ENCODE measurements at regions not wholly inside any gene's neighbourhood (a gene's known extent, or its start where the extent isn't known, plus 50 kb on each side); places are given as distances from the start of the nearest gene placed in this dataset.
A peak's percentile ranks its signal among the peaks of the same experiment; 100 is the strongest.

GRCh38 chr13:88802886-88803285 is 1131.7 kb downstream of the SLITRK5 start:
- TF ChIP-seq ZNF462 (CRISPR knock-in tag; IDR thresholded peaks at IDR 0.05) (no peak), EZH2 (IDR thresholded peaks at IDR 0.05; ENCODE audit: low read depth, unreplicated experiment) (no peak), ETS1 (IDR thresholded peaks at IDR 0.05) (no peak), REST (IDR thresholded peaks at IDR 0.05; ENCODE audit: unreplicated experiment) (no peak), JUNB (IDR thresholded peaks at IDR 0.05; ENCODE audit: unreplicated experiment) (no peak), POLR2AphosphoS5 (IDR thresholded peaks at IDR 0.05; ENCODE audit: low read depth) (no peak), CTCF (conservative IDR thresholded peaks at IDR 0.05; ENCODE audit: low read depth in 2 of 2) (no peak), NANOG (IDR thresholded peaks at IDR 0.05; ENCODE audit: borderline replicate concordance) (no peak), EZH2phosphoT487 (IDR thresholded peaks at IDR 0.05; ENCODE audit: unreplicated experiment) (no peak), STAT1 (IDR thresholded peaks at IDR 0.05; ENCODE audit: unreplicated experiment) (no peak), CREB1 (CRISPR knock-in tag; IDR thresholded peaks at IDR 0.05; ENCODE audit: low read depth) (no peak), ZNF331 (CRISPR knock-in tag; IDR thresholded peaks at IDR 0.05; ENCODE audit: low read depth) (no peak), ZNF114 (CRISPR knock-in tag; IDR thresholded peaks at IDR 0.05) (no peak)
- Mint-ChIP-seq H3K27ac (no peak overlapping the region), H3K4me3 (no peak overlapping the region), H3K4me1 (no peaks in the 10 kb centered on the region), H3K9me3 (no peaks in the 10 kb centered on the region), H3K36me3 (ENCODE audit: low read depth) (no peaks in the 10 kb centered on the region), H3K27me3 (ENCODE audit: insufficient read depth, low read depth, poor library complexity) (no peaks in the 10 kb centered on the region)
- DNase-seq (ENCODE audit: low spot score) = no peak
- Histone ChIP-seq H3K27me3 (ENCODE audit: insufficient read depth) (no peaks in the 10 kb centered on the region), H3K36me3 (ENCODE audit: insufficient read depth) (no peaks in the 10 kb centered on the region), H3K79me2 (replicated peaks; ENCODE audit: insufficient read depth) (no peaks in the 10 kb centered on the region), H2AFZ (0 out of 2 replicates have a peak overlapping the region, but pooled peaks have one; percentile 40), H3K4me3 (no peak overlapping the region), H4K20me1 (replicated peaks; ENCODE audit: insufficient read depth) (no peaks in the 10 kb centered on the region), H3K27ac (ENCODE audit: low read depth) (no peak overlapping the region), H3K9me2 (ENCODE audit: insufficient read depth) (no peaks in the 10 kb centered on the region), H3K4me2 (no peak overlapping the region), H3F3A (replicated peaks; ENCODE audit: low read depth) (no peaks in the 10 kb centered on the region), H3K4me1 (ENCODE audit: insufficient read depth) (no peaks in the 10 kb centered on the region)
- ATAC-seq = no peak

Data from GM23338 (cell line).